ENCODE measurements at regions not wholly inside any gene's neighbourhood (a gene's known extent, or its start where the extent isn't known, plus 50 kb on each side); places are given as distances from the start of the nearest gene placed in this dataset.

DNA sequence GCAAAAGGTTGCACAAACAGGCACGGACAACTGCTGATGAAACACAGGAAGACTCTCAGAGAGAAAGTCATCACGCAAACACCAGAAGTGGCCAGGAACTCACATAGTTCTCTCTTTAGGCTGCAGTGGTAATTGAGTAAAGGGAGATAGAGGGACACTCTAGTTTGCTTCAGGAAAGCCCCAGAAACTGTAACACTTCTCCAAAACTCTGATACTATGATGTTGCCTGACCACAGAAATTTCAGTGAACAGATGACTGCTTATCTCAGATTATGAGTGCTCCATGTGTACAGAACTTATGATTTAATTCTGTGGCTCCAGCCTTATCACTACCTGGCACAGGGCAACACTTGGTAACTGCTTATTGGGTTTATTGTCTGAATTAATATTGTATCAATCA lies 311.5 kb upstream of the GYPC start:
- TF ChIP-seq, protein P1, sequence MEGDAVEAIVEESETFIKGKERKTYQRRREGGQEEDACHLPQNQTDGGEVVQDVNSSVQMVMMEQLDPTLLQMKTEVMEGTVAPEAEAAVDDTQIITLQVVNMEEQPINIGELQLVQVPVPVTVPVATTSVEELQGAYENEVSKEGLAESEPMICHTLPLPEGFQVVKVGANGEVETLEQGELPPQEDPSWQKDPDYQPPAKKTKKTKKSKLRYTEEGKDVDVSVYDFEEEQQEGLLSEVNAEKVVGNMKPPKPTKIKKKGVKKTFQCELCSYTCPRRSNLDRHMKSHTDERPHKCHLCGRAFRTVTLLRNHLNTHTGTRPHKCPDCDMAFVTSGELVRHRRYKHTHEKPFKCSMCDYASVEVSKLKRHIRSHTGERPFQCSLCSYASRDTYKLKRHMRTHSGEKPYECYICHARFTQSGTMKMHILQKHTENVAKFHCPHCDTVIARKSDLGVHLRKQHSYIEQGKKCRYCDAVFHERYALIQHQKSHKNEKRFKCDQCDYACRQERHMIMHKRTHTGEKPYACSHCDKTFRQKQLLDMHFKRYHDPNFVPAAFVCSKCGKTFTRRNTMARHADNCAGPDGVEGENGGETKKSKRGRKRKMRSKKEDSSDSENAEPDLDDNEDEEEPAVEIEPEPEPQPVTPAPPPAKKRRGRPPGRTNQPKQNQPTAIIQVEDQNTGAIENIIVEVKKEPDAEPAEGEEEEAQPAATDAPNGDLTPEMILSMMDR (IDR thresholded peaks at IDR 0.05; ENCODE audit: low read depth, low read length, missing input control), result no peak
- TF ChIP-seq SP1 (IDR thresholded peaks at IDR 0.05) (no peak), TAF1 (conservative IDR thresholded peaks at IDR 0.05) (no peak)
- TF ChIP-seq, protein P2, sequence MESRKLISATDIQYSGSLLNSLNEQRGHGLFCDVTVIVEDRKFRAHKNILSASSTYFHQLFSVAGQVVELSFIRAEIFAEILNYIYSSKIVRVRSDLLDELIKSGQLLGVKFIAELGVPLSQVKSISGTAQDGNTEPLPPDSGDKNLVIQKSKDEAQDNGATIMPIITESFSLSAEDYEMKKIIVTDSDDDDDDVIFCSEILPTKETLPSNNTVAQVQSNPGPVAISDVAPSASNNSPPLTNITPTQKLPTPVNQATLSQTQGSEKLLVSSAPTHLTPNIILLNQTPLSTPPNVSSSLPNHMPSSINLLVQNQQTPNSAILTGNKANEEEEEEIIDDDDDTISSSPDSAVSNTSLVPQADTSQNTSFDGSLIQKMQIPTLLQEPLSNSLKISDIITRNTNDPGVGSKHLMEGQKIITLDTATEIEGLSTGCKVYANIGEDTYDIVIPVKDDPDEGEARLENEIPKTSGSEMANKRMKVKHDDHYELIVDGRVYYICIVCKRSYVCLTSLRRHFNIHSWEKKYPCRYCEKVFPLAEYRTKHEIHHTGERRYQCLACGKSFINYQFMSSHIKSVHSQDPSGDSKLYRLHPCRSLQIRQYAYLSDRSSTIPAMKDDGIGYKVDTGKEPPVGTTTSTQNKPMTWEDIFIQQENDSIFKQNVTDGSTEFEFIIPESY (IDR thresholded peaks at IDR 0.05), result no peak
- TF ChIP-seq, protein P3, sequence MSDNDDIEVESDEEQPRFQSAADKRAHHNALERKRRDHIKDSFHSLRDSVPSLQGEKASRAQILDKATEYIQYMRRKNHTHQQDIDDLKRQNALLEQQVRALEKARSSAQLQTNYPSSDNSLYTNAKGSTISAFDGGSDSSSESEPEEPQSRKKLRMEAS (IDR thresholded peaks at IDR 0.05), result no peak
- TF ChIP-seq, protein P4, sequence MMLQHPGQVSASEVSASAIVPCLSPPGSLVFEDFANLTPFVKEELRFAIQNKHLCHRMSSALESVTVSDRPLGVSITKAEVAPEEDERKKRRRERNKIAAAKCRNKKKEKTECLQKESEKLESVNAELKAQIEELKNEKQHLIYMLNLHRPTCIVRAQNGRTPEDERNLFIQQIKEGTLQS (IDR thresholded peaks at IDR 0.05), result no peak
